LNCaP clone FGC (cell line): ENCODE measurements at regions not wholly inside any gene's neighbourhood (a gene's known extent, or its start where the extent isn't known, plus 50 kb on each side); places are given as distances from the start of the nearest gene placed in this dataset.

Source experiments
- DNase-seq: peaks from one replicate; pipeline ENCODE4 v3.0.0-alpha.2; 2011; ENCODE audit warnings: low read depth
- H3K4me3 ChIP-seq: 2 replicates; pipeline ENCODE4 v1.5.1; 2011; ENCODE audit warnings: mild to moderate bottlenecking, low read depth, low read length, control low read depth
- CTCF ChIP-seq: IDR thresholded peaks from 2 replicates; pipeline ENCODE4 v1.5.1; 2012; ENCODE audit warnings: mild to moderate bottlenecking; ENCODE audit not compliant: control insufficient read depth, insufficient read depth; ENCODE audit errors: extremely low read depth

GRCh38 chr15:25188051-25188450 lies 233.3 kb downstream of the SNRPN start:
- no peak for TF ChIP-seq CTCF
- no peak overlapping the region for H3K4me3 ChIP-seq
- DNase-seq = no peak

GRCh38 chr15:25188551-25189101 lies 233.8 kb downstream of the SNRPN start:
- no peak for DNase-seq
- TF ChIP-seq CTCF = no peak
- no peak overlapping the region for H3K4me3 ChIP-seq

- DNase-seq = no peak
- no peak overlapping the region for H3K4me3 ChIP-seq
- TF ChIP-seq CTCF = no peak
These were observed 234.8 kb downstream of the SNRPN start for GRCh38 chr15:25189551-25189950.

- DNase-seq = no peak
- H3K4me3 ChIP-seq = no peak overlapping the region
- TF ChIP-seq CTCF = no peak
These were observed 237.9 kb downstream of the SNRPN start for GRCh38 chr15:25192651-25193050.

GRCh38 chr15:25207369-25207768 lies 231.5 kb downstream of the UBE3A start:
- no peak for TF ChIP-seq CTCF
- DNase-seq = no peak

GRCh38 chr15:25208735-25209134 lies 230.1 kb downstream of the UBE3A start:
- TF ChIP-seq CTCF = no peak
- DNase-seq = no peak
- no peak overlapping the region for H3K4me3 ChIP-seq

More at GRCh38 chr15:25207369-25207768, 231.5 kb downstream of the UBE3A start:
- H3K4me3 ChIP-seq = no peak overlapping the region

- H3K4me3 ChIP-seq = no peak overlapping the region
- DNase-seq = no peak
- TF ChIP-seq CTCF = no peak
These were observed 218.0 kb downstream of the UBE3A start for GRCh38 chr15:25220834-25221233.
